IMR-90 (cell line): ENCODE measurements at regions not wholly inside any gene's neighbourhood (a gene's known extent, or its start where the extent isn't known, plus 50 kb on each side); places are given as distances from the start of the nearest gene placed in this dataset.

Source experiments
- CEBPB ChIP-seq: IDR thresholded peaks from 2 replicates; pipeline ENCODE4 v1.6.1; 2012; ENCODE audit warnings: low read depth, low read length, improper control_type of control experiment
- CTCF ChIP-seq: conservative IDR thresholded peaks from 2 replicates; pipeline ENCODE4 v1.5.1; 2012; ENCODE audit warnings: mild to moderate bottlenecking, low read depth, low read length, improper control_type of control experiment
- MXI1 ChIP-seq: IDR thresholded peaks from 2 replicates; pipeline ENCODE4 v1.6.1; 2012; ENCODE audit warnings: low read depth, mild to moderate bottlenecking, low read length, moderate library complexity, borderline replicate concordance
- POLR2A ChIP-seq: IDR thresholded peaks from 2 replicates; pipeline ENCODE4 v1.6.1; 2012; ENCODE audit warnings: mild to moderate bottlenecking, low read depth, low read length
- RAD21 ChIP-seq: IDR thresholded peaks from 2 replicates; pipeline ENCODE4 v1.6.1; 2012; ENCODE audit warnings: low read length, improper control_type of control experiment
- RCOR1 ChIP-seq: IDR thresholded peaks from 2 replicates; pipeline ENCODE4 v1.6.1; 2012; ENCODE audit warnings: mild to moderate bottlenecking, low read length, improper control_type of control experiment; ENCODE audit not compliant: insufficient replicate concordance
- RFX5 ChIP-seq: IDR thresholded peaks from 2 replicates; pipeline ENCODE4 v1.8.0; 2012; ENCODE audit warnings: low read depth, mild to moderate bottlenecking, low read length, moderate library complexity

GRCh38 chr5:96300976-96301375, 132.1 kb downstream of the PCSK1 start:
- TF ChIP-seq RCOR1 (no peak), CTCF (no peak), MXI1 (no peak), CEBPB (no peak), RAD21 (no peak), POLR2A (no peak), RFX5 (no peak)
